Esophagus muscularis mucosa (tissue), 4 donors: ENCODE measurements at regions not wholly inside any gene's neighbourhood (a gene's known extent, or its start where the extent isn't known, plus 50 kb on each side); places are given as distances from the start of the nearest gene placed in this dataset.

Experiments
- DNase-seq: peaks from one replicate; pipeline ENCODE4 v3.0.0-alpha.2; 2017; ENCODE audit errors: extremely low spot score
- H3K27ac ChIP-seq, 4 donors: fragments of 200-600 bp; sonication (generic); replicated peaks in 1 of 4; 1 replicate in 3 of 4; 2 replicates in 1 of 4; pipeline ENCODE4 v1.5.1; 2016 to 2019; ENCODE audit warnings: mild to moderate bottlenecking in 1 of 4
- H3K27me3 ChIP-seq, 4 donors: fragments of 200-600 bp; sonication (generic); one replicate each; pipeline versions ENCODE4 v1.5.1 to v1.6.0; 2016 to 2019
- H3K36me3 ChIP-seq, 4 donors: fragments of 200-600 bp; sonication (generic); one replicate each; pipeline ENCODE4 v1.5.1; 2016 to 2019
- H3K4me1 ChIP-seq, 4 donors: fragments of 200-600 bp; sonication (generic); one replicate each; pipeline ENCODE4 v1.5.1; 2016 to 2019
- H3K4me3 ChIP-seq, 4 donors: fragments of 200-600 bp; sonication (generic); 1 replicate in 2 of 4; 2 replicates in 2 of 4; pipeline ENCODE4 v1.5.1; 2016 to 2019; ENCODE audit warnings: mild to moderate bottlenecking in 4 of 4, moderate library complexity in 1 of 4
- H3K9me3 ChIP-seq, 4 donors: fragments of 200-600 bp; sonication (generic); 1 replicate in 3 of 4; 2 replicates in 1 of 4; pipeline ENCODE4 v1.5.1; 2016 to 2019
- EP300 ChIP-seq: sonication (generic); formaldehyde crosslinking; IDR thresholded peaks from one replicate; pipeline ENCODE4 v1.6.1; 2017; ENCODE audit warnings: antibody characterized with exemption
- POLR2A ChIP-seq: fragments of 450-650 bp; IDR thresholded peaks from one replicate; pipeline ENCODE4 v1.6.1; 2017; ENCODE audit warnings: antibody characterized with exemption, moderate library complexity, mild to moderate bottlenecking, low read depth
- POLR2AphosphoS5 ChIP-seq, 2 donors: sonication (generic); formaldehyde crosslinking; IDR thresholded peaks; one replicate each; pipeline ENCODE4 v1.6.1; 2017; ENCODE audit warnings: antibody characterized with exemption in 2 of 2
- WGBS: methylation state at CpG from one replicate; pipeline ENCODE4 v1.1.5; 2018; 5-methylcytosine and 5-hydroxymethylcytosine counted together
- intact Hi-C: fragments of 100-400 bp; cut with DNase I; formaldehyde crosslinking; loops from one replicate; pipeline ENCODE4 v1.15.1; 2023
- TF ChIP-seq, protein P1 (sequence below), 3 experiments: fragments of 200-600 bp in 2 of 3; fragments of 450-650 bp in 1 of 3; sonication (generic) in 2 of 3; IDR thresholded peaks; one replicate each; pipeline ENCODE4 v1.5.1; 2017 to 2019; ENCODE audit warnings: antibody characterized with exemption in 3 of 3, mild to moderate bottlenecking in 2 of 3, moderate library complexity in 1 of 3

- DNase-seq = no peak
- Histone ChIP-seq H3K36me3 (no peaks in the 10 kb centered on the region), H3K4me1 (no peaks in the 10 kb centered on the region), H3K4me3 (no peak overlapping the region), H3K27me3 (no peaks in the 10 kb centered on the region), H3K9me3 (no peaks in the 10 kb centered on the region), H3K27ac (no peak overlapping the region)
- WGBS = 67% methylated on average over 1 of the region's 1 CpG
- TF ChIP-seq EP300 = no peak
- no peak for TF ChIP-seq POLR2AphosphoS5 (IDR thresholded peaks at IDR 0.05)
- TF ChIP-seq, protein P1, sequence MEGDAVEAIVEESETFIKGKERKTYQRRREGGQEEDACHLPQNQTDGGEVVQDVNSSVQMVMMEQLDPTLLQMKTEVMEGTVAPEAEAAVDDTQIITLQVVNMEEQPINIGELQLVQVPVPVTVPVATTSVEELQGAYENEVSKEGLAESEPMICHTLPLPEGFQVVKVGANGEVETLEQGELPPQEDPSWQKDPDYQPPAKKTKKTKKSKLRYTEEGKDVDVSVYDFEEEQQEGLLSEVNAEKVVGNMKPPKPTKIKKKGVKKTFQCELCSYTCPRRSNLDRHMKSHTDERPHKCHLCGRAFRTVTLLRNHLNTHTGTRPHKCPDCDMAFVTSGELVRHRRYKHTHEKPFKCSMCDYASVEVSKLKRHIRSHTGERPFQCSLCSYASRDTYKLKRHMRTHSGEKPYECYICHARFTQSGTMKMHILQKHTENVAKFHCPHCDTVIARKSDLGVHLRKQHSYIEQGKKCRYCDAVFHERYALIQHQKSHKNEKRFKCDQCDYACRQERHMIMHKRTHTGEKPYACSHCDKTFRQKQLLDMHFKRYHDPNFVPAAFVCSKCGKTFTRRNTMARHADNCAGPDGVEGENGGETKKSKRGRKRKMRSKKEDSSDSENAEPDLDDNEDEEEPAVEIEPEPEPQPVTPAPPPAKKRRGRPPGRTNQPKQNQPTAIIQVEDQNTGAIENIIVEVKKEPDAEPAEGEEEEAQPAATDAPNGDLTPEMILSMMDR (IDR thresholded peaks at IDR 0.05) = no peak
- no peak for TF ChIP-seq POLR2A
- intact Hi-C loops = no loop called here
These were observed 293.4 kb upstream of the F9 start for GRCh38 chrX:139237141-139237540.

- intact Hi-C loops = no loop called here
- no peaks in the 10 kb centered on the region for H3K36me3 ChIP-seq
- no peaks in the 10 kb centered on the region for H3K27me3 ChIP-seq
- 82% methylated on average over 3 of the region's 3 CpGs for WGBS
- H3K4me1 ChIP-seq = no peaks in the 10 kb centered on the region
- no peak overlapping the region for H3K4me3 ChIP-seq
- DNase-seq = no peak
- no peaks in the 10 kb centered on the region for H3K9me3 ChIP-seq
- TF ChIP-seq EP300 = no peak
- no peak for TF ChIP-seq POLR2AphosphoS5 (IDR thresholded peaks at IDR 0.05)
- no peak for TF ChIP-seq POLR2A
- TF ChIP-seq, protein P1 (IDR thresholded peaks at IDR 0.05) = no peak
- no peak overlapping the region for H3K27ac ChIP-seq
These were observed 295.6 kb upstream of the F9 start for GRCh38 chrX:139234898-139235297.

DNA sequence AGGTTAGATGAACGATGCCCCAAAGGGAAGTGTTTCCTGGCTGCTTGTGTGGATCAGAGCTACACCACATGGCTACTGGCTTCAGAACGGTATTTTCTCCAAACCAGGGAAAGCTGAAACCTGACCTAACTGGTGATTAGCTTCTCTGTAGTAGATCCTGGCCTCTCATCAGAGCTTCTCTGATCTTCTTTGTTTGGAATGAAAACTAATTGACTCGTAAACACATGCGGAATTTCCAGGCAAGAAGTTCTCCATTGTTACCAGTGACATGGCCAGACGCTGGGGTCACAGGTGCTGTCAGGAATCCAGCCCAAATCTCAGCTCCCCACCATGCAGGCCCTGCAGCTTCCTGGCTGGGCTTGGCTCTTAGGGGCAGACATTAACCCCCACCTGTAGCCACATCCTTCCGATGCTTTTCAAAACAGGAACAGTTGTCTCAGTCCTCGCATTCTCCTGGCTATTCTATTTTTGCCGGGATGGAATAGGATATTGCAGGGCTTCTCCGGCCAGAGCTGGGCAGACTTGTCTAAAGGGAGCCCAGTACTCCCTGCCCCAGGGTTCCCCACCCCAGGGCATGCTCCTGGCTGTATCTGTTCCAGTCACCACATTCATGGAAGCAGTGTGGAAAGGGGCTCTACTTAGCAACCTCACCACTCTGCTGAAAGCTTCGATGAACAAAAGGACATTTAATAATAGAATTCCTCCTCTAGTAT is 305.4 kb upstream of the F9 start:
- H3K36me3 ChIP-seq = no peaks in the 10 kb centered on the region
- no peak overlapping the region for H3K27ac ChIP-seq
- H3K4me3 ChIP-seq = no peak overlapping the region
- no peak for DNase-seq
- H3K4me1 ChIP-seq = no peaks in the 10 kb centered on the region
- 50% methylated on average over 10 of the region's 10 CpGs for WGBS
- intact Hi-C loops = no loop called here
- H3K27me3 ChIP-seq = no peaks in the 10 kb centered on the region
- no peaks in the 10 kb centered on the region for H3K9me3 ChIP-seq
- TF ChIP-seq POLR2AphosphoS5 (IDR thresholded peaks at IDR 0.05) (no peak), EP300 (no peak), POLR2A (no peak)
- TF ChIP-seq, protein P1 (IDR thresholded peaks at IDR 0.05) = no peak

GRCh38 chrX:139222511-139223200 is 307.9 kb upstream of the F9 start:
- no peaks in the 10 kb centered on the region for H3K27me3 ChIP-seq
- intact Hi-C loops = no loop called here
- no peak overlapping the region for H3K27ac ChIP-seq
- DNase-seq = no peak
- H3K4me3 ChIP-seq = no peak overlapping the region
- TF ChIP-seq, protein P1 (IDR thresholded peaks at IDR 0.05) = no peak
- TF ChIP-seq POLR2A (no peak), EP300 (no peak), POLR2AphosphoS5 (IDR thresholded peaks at IDR 0.05) (no peak)
- H3K9me3 ChIP-seq = no peaks in the 10 kb centered on the region
- WGBS = 63% methylated on average over 8 of the region's 9 CpGs
- H3K4me1 ChIP-seq = no peaks in the 10 kb centered on the region
- H3K36me3 ChIP-seq = no peaks in the 10 kb centered on the region
